ENCODE measurements at regions not wholly inside any gene's neighbourhood (a gene's known extent, or its start where the extent isn't known, plus 50 kb on each side); places are given as distances from the start of the nearest gene placed in this dataset.

GRCh38 chr5:97601651-97602050, 418.6 kb upstream of the RIOK2 start:
- TF ChIP-seq SIN3A (IDR thresholded peaks at IDR 0.05; ENCODE audit: borderline replicate concordance, insufficient read depth, low read length) (no peak), POLR2AphosphoS5 (IDR thresholded peaks at IDR 0.05; ENCODE audit: low read depth, low read length) (no peak), TAF1 (IDR thresholded peaks at IDR 0.05; ENCODE audit: borderline replicate concordance, insufficient read depth, low read length) (no peak), FOXP2 (optimal IDR thresholded peaks at IDR 0.05; ENCODE audit: borderline replicate concordance, extremely low read depth, extremely low read length, insufficient read depth) (no peak), REST (IDR thresholded peaks at IDR 0.05; ENCODE audit: insufficient read depth in 1 of 2, low read depth in 2 of 2, low read length in 2 of 2) (no peak)

DNA sequence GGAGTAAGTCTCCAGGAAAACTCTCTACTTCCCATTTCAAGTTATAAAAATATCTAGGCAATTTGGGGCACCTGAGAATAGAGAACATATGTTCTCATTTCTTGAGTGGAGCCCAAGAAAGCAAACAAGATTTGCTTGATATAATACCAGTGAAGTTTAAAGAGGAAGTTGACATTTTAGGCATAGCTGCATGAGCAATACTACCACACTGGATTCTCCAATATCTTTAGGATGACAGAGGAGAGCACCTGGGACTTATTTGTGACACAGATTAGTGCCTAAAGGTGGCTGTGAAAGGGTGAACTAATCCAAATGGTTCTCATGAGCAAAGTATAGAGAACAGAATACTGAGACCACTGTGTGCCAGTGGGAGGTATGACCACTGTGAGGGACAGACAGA, 423.5 kb upstream of the RIOK2 start:
- no peak for TF ChIP-seq SIN3A (IDR thresholded peaks at IDR 0.05; ENCODE audit: borderline replicate concordance, insufficient read depth, low read length)
- no peak for TF ChIP-seq TAF1 (IDR thresholded peaks at IDR 0.05; ENCODE audit: borderline replicate concordance, insufficient read depth, low read length)
- TF ChIP-seq FOXP2 (optimal IDR thresholded peaks at IDR 0.05; ENCODE audit: borderline replicate concordance, extremely low read depth, extremely low read length, insufficient read depth) = no peak
- TF ChIP-seq REST (IDR thresholded peaks at IDR 0.05; ENCODE audit: insufficient read depth in 1 of 2, low read depth in 2 of 2, low read length in 2 of 2) = no peak
- TF ChIP-seq POLR2AphosphoS5 (IDR thresholded peaks at IDR 0.05; ENCODE audit: low read depth, low read length) = no peak

- no peak for TF ChIP-seq SIN3A (IDR thresholded peaks at IDR 0.05; ENCODE audit: borderline replicate concordance, insufficient read depth, low read length)
- no peak for TF ChIP-seq FOXP2 (optimal IDR thresholded peaks at IDR 0.05; ENCODE audit: borderline replicate concordance, extremely low read depth, extremely low read length, insufficient read depth)
- TF ChIP-seq REST (IDR thresholded peaks at IDR 0.05; ENCODE audit: insufficient read depth in 1 of 2, low read depth in 2 of 2, low read length in 2 of 2) = no peak
- no peak for TF ChIP-seq TAF1 (IDR thresholded peaks at IDR 0.05; ENCODE audit: borderline replicate concordance, insufficient read depth, low read length)
- TF ChIP-seq POLR2AphosphoS5 (IDR thresholded peaks at IDR 0.05; ENCODE audit: low read depth, low read length) = no peak
Observed at GRCh38 chr5:97608501-97608900, 425.5 kb upstream of the RIOK2 start.

DNA sequence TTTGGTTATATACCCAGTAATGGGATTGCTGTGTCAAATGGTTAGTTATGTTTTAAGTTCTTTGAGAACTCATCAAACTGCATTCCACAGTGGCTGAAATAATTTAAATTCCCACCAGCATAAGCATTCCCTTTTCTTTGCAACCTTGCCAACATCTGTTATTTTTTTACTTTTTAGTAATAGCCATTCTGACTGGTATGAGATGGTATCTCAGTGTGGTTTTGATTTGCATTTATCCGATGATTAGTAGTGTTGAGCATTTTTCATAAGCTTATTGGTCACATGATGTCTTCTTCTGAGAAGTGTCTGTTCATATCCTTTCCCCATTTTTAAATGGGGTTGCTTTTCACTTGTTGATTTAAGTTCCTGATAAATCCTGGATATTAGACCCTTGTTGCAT, 435.7 kb upstream of the RIOK2 start:
- TF ChIP-seq TAF1 (IDR thresholded peaks at IDR 0.05; ENCODE audit: borderline replicate concordance, insufficient read depth, low read length) (no peak), FOXP2 (optimal IDR thresholded peaks at IDR 0.05; ENCODE audit: borderline replicate concordance, extremely low read depth, extremely low read length, insufficient read depth) (no peak), SIN3A (IDR thresholded peaks at IDR 0.05; ENCODE audit: borderline replicate concordance, insufficient read depth, low read length) (no peak), POLR2AphosphoS5 (IDR thresholded peaks at IDR 0.05; ENCODE audit: low read depth, low read length) (no peak), REST (IDR thresholded peaks at IDR 0.05; ENCODE audit: insufficient read depth in 1 of 2, low read depth in 2 of 2, low read length in 2 of 2) (no peak)

GRCh38 chr5:97623441-97623840, 440.4 kb upstream of the RIOK2 start:
- TF ChIP-seq TAF1 (IDR thresholded peaks at IDR 0.05; ENCODE audit: borderline replicate concordance, insufficient read depth, low read length) (no peak), SIN3A (IDR thresholded peaks at IDR 0.05; ENCODE audit: borderline replicate concordance, insufficient read depth, low read length) (no peak), REST (IDR thresholded peaks at IDR 0.05; ENCODE audit: insufficient read depth in 1 of 2, low read depth in 2 of 2, low read length in 2 of 2) (no peak), POLR2AphosphoS5 (IDR thresholded peaks at IDR 0.05; ENCODE audit: low read depth, low read length) (no peak), FOXP2 (optimal IDR thresholded peaks at IDR 0.05; ENCODE audit: borderline replicate concordance, extremely low read depth, extremely low read length, insufficient read depth) (no peak)
